ENCODE measurements at regions not wholly inside any gene's neighbourhood (a gene's known extent, or its start where the extent isn't known, plus 50 kb on each side); places are given as distances from the start of the nearest gene placed in this dataset.

DNA sequence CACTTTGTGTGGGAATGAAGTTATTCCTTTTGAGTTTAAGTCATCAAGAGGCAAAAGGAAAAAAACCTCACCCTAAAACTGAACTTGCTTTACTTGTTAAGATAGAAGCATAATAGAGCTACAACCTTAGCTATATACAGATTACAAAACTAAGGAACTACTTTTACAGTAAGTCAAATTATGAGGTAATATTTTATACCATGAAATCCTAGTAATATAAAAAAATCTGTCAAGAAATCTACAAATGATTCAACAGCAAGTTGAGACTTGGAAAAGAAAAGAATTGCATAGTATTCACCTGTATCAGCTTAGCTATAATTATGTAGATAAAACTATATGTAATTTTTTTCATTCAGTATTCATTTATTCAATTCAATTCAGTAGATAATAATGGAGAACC is 335.3 kb downstream of the KLF5 start:
- no peak overlapping the region for H3K14ac ChIP-seq (replicated peaks; ENCODE audit: low read depth, low read length)
- in situ Hi-C loops (cut with MboI; ENCODE audit: low sequenced_read_pairs) (no loop called here), dilution Hi-C loops (cut with HindIII; ENCODE audit: low sequenced_read_pairs, unreplicated experiment) (no loop called here), intact Hi-C loops (cut with micrococcal nuclease) (no loop called here)
- H3K27me3 ChIP-seq (ENCODE audit: control insufficient read depth, insufficient read depth, low read length), result peaks cover 4% of the 10 kb centered on the region
- no peak overlapping the region for H4K91ac ChIP-seq (ENCODE audit: insufficient read depth, low read depth, low read length)
- ATAC-seq (ENCODE audit: low read depth) (no peak), DNase-seq (no peak)
- H2AK5ac ChIP-seq (ENCODE audit: low read depth, low read length), result no peak overlapping the region
- POLR2A ChIA-PET (ENCODE audit: unreplicated experiment), result no interaction called here
- no peak overlapping the region for H2BK5ac ChIP-seq (ENCODE audit: low read depth, low read length, poor library complexity, severe bottlenecking)
- no peak overlapping the region for H3K4me2 ChIP-seq (ENCODE audit: low read depth, low read length)
- H3K27ac ChIP-seq (ENCODE audit: insufficient read depth, low read length), result no peak overlapping the region
- H3K23ac ChIP-seq (ENCODE audit: low read depth, low read length), result no peak overlapping the region
- H3K4me1 ChIP-seq (ENCODE audit: control insufficient read depth, insufficient read depth, low read length), result no peaks in the 10 kb centered on the region
- H4K8ac ChIP-seq (ENCODE audit: low read depth in 2 of 2, low read length in 2 of 2), result no peak overlapping the region
- H4K5ac ChIP-seq (ENCODE audit: low read depth, low read length), result no peak overlapping the region
- H3K9me3 ChIP-seq (ENCODE audit: control insufficient read depth, insufficient read depth, low read length), result peaks cover 3% of the 10 kb centered on the region
- no peak overlapping the region for H2BK20ac ChIP-seq (ENCODE audit: low read depth, low read length)
- H2BK15ac ChIP-seq (ENCODE audit: low read depth, low read length), result no peak overlapping the region
- CTCF ChIA-PET, result interaction anchor here (0.7 kb wide), 1 partner anchor 336 kb away, joined by 3 read pairs; no protein-coding TSS in a partner anchor
- no peak overlapping the region for H3K4me3 ChIP-seq (ENCODE audit: insufficient read depth, low read depth, low read length)
- H3K18ac ChIP-seq (ENCODE audit: low read depth, low read length), result no peak overlapping the region
- no peak overlapping the region for H3K4ac ChIP-seq (ENCODE audit: low read depth, low read length)
- no peaks in the 10 kb centered on the region for H3K9me1 ChIP-seq (ENCODE audit: insufficient read depth, low read length)
- no peaks in the 10 kb centered on the region for H3K36me3 ChIP-seq (ENCODE audit: control insufficient read depth, insufficient read depth, low read length)
- no TSS peak for BruUV-seq (replicated peaks)
- H2AK9ac ChIP-seq (replicated peaks; ENCODE audit: low read depth, low read length, poor library complexity), result no peak overlapping the region
- H2BK120ac ChIP-seq (ENCODE audit: low read depth, low read length), result no peak overlapping the region
- no peaks in the 10 kb centered on the region for H3K79me1 ChIP-seq (ENCODE audit: low read depth in 1 of 2, low read length in 2 of 2)
- no peak overlapping the region for H2AFZ ChIP-seq (replicated peaks; ENCODE audit: low read length, poor library complexity)
- no peak overlapping the region for H3K9ac ChIP-seq (ENCODE audit: low read depth, low read length)
- TF ChIP-seq NFE2L2 (IDR thresholded peaks at IDR 0.05; ENCODE audit: low read depth, low read length) (no peak), POLR2A (IDR thresholded peaks at IDR 0.05; ENCODE audit: low read depth, low read length) (no peak), MAZ (IDR thresholded peaks at IDR 0.05; ENCODE audit: borderline replicate concordance, low read depth, low read length) (no peak), BHLHE40 (IDR thresholded peaks at IDR 0.05; ENCODE audit: low read depth, low read length) (no peak), SMC3 (IDR thresholded peaks at IDR 0.05; ENCODE audit: low read depth, low read length) (no peak), MXI1 (IDR thresholded peaks at IDR 0.05; ENCODE audit: borderline replicate concordance, low read depth, low read length) (no peak), RCOR1 (IDR thresholded peaks at IDR 0.05; ENCODE audit: insufficient replicate concordance, low read length) (no peak)
- TF ChIP-seq, protein P1, sequence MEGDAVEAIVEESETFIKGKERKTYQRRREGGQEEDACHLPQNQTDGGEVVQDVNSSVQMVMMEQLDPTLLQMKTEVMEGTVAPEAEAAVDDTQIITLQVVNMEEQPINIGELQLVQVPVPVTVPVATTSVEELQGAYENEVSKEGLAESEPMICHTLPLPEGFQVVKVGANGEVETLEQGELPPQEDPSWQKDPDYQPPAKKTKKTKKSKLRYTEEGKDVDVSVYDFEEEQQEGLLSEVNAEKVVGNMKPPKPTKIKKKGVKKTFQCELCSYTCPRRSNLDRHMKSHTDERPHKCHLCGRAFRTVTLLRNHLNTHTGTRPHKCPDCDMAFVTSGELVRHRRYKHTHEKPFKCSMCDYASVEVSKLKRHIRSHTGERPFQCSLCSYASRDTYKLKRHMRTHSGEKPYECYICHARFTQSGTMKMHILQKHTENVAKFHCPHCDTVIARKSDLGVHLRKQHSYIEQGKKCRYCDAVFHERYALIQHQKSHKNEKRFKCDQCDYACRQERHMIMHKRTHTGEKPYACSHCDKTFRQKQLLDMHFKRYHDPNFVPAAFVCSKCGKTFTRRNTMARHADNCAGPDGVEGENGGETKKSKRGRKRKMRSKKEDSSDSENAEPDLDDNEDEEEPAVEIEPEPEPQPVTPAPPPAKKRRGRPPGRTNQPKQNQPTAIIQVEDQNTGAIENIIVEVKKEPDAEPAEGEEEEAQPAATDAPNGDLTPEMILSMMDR (conservative IDR thresholded peaks at IDR 0.05; ENCODE audit: low read depth, low read length), result no peak
- H3K56ac ChIP-seq (ENCODE audit: extremely low read depth, insufficient read depth, low read length), result no peak overlapping the region
- H4K20me1 ChIP-seq (ENCODE audit: insufficient read depth, low read length), result no peaks in the 10 kb centered on the region
